Stimulated activated CD4-positive, alpha-beta T cell treated with anti-CD3 and anti-CD28 coated beads, Interleukin-1b, Interleukin-23, amount 100 ng/mL, for 4 hours (primary cell): ENCODE measurements at regions not wholly inside any gene's neighbourhood (a gene's known extent, or its start where the extent isn't known, plus 50 kb on each side); places are given as distances from the start of the nearest gene placed in this dataset.
"Not testable (repeated sequence)": the region's sequence is repeated elsewhere in the genome, so short reads cannot be mapped to it uniquely, and the experiment has no call there.

Experiments used
- DNase-seq, 2 donors: peaks; one replicate each; pipeline ENCODE4 v3.0.0-alpha.2; 2020; ENCODE audit warnings: low read depth in 2 of 2

DNA sequence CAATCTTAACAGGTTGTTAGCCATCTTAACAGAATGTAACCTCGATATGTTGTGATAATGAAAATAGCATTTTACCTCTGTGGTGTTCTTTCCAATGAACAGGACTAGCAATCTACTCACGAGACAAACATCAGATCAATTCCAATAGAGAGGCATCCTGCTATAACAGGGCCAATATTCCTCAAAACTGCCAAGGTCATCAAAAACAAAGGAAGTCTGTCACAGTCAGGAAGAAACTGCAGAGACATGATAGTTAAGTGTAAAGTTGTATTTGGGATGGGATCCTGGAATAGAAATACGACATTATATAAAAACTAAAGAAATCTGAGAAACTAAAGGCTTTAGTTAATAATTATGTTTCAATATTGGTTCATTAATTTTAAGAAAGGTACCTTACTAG lies 588.9 kb upstream of the NETO1 start:
- no peak for DNase-seq

DNA sequence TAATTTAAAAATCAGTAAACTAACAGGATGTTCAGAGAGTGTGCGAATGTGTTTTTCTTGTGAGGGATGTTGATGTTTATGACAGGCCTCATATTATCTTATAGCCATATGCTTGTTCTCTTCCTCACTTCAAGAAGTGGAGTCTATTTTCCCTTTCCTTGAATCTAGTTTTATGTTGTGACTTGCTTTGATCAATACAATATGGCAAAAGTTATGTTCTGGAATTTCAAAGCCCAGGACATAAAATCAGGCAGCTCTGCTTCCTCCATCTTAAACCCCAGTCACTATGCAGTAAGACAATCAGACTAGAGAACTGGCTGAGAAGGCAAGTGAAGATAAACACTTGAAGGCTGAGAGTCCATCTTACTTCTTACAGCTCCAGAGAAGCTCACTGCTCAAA lies 585.1 kb upstream of the NETO1 start:
- DNase-seq, result no peak

GRCh38 chr18:73446502-73446901 lies 578.7 kb upstream of the NETO1 start:
- no peak for DNase-seq

DNA sequence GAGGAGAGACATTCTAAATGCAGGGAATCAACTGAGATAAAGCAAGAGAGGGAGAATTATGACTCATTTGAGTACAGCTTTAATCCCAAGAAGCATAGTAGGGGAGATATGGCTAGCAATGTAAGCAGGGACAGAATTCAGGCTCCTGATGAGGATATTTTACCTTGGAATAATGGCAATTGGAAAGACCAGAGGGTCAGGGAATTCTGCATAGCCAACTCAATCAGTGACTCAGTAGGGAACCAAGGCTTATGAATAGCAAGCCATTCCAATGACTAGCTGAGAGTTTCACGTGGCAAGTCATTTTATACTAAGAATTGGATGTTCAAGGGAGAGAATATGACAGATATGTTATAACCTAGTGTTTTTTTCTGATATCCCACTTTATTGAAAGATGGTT lies 563.8 kb upstream of the NETO1 start:
- no peak for DNase-seq

DNA sequence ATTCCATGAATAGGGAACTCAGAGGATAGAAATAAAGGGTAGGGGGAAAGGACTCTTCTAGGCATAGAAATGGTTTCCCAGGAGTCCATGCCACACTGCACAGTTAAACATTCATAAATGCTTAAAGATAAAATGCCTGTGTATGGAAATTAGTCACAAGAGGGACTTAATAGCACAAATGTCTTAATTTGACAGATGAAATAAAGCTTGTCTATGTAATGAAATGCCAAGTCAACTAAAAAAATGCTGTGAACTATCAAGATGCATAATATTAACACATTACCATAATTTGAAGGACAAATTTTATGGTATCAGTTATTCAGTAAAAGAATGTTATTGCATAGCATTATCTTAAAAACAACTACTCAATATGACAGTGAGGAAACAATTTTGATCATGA lies 553.2 kb upstream of the NETO1 start:
- DNase-seq, result no peak

DNA sequence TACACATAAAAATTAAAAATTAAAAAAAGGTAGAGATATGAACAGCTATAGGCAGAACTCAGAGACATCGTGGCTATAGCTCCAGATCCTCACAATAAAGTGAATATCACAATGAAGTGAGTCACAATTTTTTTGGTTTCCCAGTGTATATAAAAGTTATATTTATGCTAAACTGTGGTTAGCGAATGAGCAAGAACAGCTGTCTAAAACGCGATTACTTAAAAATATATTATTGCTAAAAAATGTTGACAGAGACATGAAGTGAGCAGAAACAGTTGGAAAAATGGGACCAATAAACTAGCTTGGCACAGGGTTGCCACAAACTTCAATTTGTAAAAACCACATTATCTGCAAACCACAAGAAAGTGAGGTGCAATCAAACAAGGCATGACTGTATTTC lies 551.7 kb upstream of the NETO1 start:
- DNase-seq, result no peak

DNA sequence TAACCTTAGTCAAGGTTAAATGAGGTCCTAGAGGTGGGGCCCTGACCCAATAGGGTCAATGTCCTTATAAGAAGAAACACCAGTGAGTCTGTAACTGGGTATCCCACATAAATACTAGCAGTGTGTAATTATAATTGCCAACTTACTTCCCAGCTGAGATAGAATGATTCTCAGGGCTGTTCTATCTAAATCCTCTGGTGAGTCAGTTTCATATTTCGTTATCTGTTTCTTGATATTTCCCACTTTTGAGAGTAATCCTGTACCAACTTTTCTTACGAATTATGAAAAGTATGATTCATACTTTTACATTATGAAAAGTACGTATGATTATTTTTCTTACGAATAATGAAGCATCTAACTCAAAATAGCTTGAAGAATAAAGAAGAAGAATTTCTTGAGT lies 546.8 kb upstream of the NETO1 start:
- no peak for DNase-seq

GRCh38 chr18:73414069-73414468 lies 546.3 kb upstream of the NETO1 start:
- DNase-seq, result no peak

DNA sequence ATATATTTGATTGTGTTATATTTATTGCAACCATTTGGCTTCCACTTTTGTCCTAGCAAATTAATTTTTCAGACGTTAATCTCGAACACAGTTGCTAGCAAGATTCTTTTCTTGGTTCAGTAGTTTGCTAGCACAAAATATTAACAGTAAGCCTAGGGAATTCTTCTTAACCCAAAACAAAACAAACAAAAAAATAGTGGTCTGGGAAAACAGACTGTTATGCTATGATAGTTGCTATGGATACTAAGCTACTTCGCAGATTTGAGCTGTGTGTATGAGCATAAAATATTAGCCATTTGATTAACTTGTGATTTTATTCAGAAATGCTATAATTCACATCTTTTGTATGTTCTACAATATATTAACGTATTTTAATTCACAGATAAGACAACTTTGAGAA lies 541.5 kb upstream of the NETO1 start:
- DNase-seq, result no peak

- no peak for DNase-seq
Measured at GRCh38 chr18:73408469-73408868, 540.7 kb upstream of the NETO1 start.

DNA sequence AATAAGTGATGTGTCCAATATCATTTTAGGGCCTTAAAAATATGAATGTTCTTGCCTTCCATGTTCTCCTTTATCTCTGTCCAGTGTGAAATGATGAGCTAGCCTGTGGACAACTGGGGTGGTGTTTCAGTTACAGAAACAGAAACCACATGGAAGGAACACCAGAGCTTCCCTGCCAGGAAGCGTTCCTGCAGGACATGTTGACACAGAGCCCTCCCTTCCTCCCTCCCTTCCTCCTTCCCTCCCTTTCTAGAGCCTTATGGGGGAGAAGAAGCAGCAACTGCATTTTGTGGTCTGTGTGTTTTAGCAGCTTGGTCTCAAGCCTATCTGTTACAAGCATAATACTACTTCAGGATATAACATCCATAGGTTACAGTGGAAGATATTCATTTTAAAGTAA lies 539.7 kb upstream of the NETO1 start:
- no peak for DNase-seq

GRCh38 chr18:73384246-73384645 lies 516.5 kb upstream of the NETO1 start:
- no peak for DNase-seq

GRCh38 chr18:73381699-73382036 lies 513.9 kb upstream of the NETO1 start:
- DNase-seq, result no peak

DNA sequence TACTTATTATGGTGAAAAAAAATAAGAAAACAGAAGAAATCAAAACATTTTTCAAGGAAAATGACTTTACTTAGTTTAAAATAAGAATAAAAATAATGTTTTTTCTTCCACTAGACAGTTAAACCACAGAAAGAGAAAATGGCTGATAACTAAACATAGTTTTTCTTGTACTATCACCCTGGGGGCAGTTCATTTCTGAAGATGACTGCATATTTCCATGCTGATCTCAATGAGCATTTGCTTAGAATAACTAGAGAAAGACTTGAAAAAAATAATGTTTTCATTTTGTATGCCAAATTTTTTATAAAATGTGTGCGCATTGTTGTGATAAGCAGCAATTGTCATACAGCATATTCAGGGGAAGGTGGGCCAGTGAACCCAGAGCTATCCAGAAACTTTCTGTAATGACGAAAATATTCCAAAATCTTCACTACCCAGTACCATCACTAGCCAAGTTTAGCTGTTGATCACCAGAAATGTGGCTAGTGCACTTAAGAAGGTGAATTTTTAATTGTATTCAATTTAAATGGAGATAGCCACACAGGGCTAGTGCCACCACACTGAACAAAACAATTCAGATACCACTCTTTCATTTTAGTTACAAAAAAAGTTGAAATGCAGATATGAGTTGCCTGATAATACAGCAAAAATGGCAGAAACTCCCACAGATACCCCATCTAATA lies 513.4 kb upstream of the NETO1 start:
- no peak for DNase-seq

DNA sequence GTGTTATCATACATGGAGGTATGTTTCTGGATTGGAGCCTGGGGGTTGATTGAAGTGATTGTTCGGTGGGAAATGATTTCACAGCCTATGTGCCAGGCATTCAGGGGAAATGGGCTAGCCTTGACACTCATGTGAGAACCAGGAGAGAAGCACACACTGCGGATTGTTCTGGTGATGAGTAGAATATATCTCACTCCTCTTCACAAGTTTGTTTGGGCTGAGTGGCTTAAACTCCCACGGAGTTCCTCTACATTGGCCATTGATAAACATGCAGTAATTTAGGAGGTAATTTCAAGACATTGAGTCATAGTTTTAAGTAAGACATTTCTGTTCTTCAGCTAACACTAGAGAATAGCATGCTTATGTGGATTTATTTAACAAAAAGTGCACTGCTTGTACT lies 498.9 kb upstream of the NETO1 start:
- no peak for DNase-seq

DNA sequence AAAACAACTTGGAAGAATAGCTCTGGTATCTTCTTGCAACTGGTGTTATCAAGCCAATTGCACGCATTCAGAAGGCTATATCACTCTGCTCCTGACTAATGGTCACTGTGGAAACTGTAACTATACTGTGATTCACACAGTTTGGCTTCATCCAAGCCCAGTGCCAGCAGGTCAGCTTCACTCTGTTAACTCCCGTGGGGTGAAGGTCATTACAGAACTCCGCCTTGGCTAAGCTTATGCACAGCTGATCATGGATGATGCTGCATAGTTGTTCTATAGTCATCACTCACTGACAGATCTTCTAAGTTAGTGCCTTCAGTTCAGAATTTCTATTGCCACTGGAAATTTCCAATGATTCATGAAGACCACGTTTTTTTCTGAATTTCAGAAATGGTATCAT lies 497.2 kb upstream of the NETO1 start:
- no peak for DNase-seq

- DNase-seq, result no peak
Measured at GRCh38 chr18:73355121-73355520, 487.3 kb upstream of the NETO1 start.

DNA sequence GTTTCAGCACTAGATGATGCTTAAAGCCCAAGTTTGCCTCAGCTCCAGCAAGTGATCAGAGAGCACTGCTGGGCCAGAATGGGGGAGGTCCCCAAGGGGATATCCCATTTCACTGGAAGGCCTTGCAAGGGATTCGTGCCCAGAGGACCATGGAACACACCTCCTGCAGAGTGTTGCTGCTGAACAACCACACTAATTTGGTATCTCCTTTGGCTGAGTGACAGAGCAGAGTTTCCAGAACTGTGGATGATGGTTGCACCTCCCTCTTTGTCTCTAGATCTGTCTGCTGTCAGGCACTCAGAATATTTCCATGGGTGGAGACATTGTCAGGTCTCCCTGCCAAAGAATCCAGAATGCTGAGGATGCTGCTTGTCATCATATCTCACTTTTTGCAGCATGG lies 484.8 kb upstream of the NETO1 start:
- DNase-seq, result no peak

DNA sequence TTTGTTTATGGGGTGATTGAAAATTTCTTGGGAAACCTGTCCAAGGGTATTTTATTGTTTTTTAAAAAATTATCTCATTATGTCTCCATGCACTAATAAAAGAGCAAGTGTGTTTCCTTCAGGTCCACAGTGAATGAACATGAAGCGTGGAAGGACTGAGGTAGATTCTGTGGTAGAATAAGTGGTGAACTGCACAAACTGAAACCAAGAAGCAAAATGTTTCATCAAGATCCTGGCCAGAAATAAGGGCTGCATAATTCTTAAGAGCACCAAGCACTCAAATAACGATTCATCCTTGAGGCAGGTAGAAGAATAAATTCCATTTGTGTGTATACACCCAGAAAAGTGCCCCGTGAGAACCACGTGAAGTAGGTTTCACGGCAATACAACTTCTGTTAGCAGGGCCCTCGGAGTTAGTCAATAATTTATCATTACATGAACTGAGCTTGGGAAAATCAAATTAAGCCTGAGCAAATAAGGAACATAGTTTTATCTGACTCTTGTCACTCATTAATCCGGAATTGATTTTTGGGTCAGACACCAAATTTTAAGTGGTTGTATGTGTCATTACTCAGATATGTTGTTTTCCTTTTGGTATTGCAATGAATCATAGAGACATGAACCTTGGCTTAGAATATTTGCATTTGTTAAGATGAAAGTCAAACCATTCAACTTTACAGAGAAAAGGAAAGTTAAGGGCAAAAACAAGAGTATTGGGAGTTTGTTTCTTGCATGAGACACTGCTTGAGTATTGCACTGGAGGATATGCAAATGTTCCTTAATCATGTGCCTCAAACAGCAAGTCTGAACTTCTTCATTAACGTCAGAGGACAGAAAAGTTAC lies 472.6 kb upstream of the NETO1 start:
- DNase-seq, result no peak

GRCh38 chr18:73331212-73331772 lies 463.5 kb upstream of the NETO1 start:
- no peak for DNase-seq

- DNase-seq, result not testable (repeated sequence)
Measured at GRCh38 chr18:73330106-73330505, 462.3 kb upstream of the NETO1 start.

GRCh38 chr18:73324187-73324831 lies 456.5 kb upstream of the NETO1 start:
- DNase-seq, result not testable (repeated sequence)
